ENCODE measurements at regions not wholly inside any gene's neighbourhood (a gene's known extent, or its start where the extent isn't known, plus 50 kb on each side); places are given as distances from the start of the nearest gene placed in this dataset.

DNA sequence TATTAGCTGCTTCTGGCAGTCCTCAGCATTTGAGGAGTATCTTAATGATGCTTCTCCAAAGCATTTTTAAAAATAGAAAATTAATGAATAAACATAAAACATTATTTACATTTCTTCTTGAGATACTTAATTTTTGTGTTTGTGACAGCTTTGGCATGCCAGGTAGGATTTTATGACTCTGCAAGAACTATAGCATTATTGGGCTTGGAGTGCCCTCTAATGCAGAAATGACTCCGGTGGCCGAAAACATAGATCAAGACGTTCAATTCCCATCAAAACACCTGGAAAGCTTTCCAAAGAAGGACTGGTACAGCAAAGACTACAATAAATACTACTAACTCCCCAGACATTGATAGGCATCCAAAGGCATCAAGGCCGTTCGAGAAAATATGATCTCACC lies 366.4 kb upstream of the CXADR start:
- TF ChIP-seq POLR2AphosphoS5 (IDR thresholded peaks at IDR 0.05) (no peak), CTCF (IDR thresholded peaks at IDR 0.05 in 8 of 11, conservative IDR thresholded peaks at IDR 0.05 in 3 of 11) (no peak), POLR2A (IDR thresholded peaks at IDR 0.05) (no peak)
- intact Hi-C loops (cut with DNase I; ENCODE audit: low total_unique reads) = no loop called here
- Histone ChIP-seq H3K36me3 (no peaks in the 10 kb centered on the region), H3K4me1 (no peaks in the 10 kb centered on the region), H3K27me3 (replicated peaks in 1 of 7) (no peaks in the 10 kb centered on the region), H3K27ac (no peak overlapping the region), H3K9me3 (peaks cover 0 to 25% (median 8%) of the 10 kb centered on the region in 8 donors), H3K4me3 (no peak overlapping the region)
- WGBS, 5 donors = 84 to 90% (median 85%) methylated on average over 5 of the region's 5 CpGs
- DNase-seq = no peak

GRCh38 chr21:17159697-17160096 lies 353.1 kb upstream of the CXADR start:
- 79 to 86% (median 80%) methylated on average over 2 of the region's 2 CpGs for WGBS, 5 donors
- intact Hi-C loops (cut with DNase I; ENCODE audit: low total_unique reads) = no loop called here
- TF ChIP-seq POLR2AphosphoS5 (IDR thresholded peaks at IDR 0.05) (no peak), POLR2A (IDR thresholded peaks at IDR 0.05) (no peak), CTCF (IDR thresholded peaks at IDR 0.05 in 8 of 11, conservative IDR thresholded peaks at IDR 0.05 in 3 of 11) (no peak)
- Histone ChIP-seq H3K4me1 (no peaks in the 10 kb centered on the region), H3K9me3 (peaks cover 0 to 37% (median 5%) of the 10 kb centered on the region in 8 donors), H3K4me3 (no peak overlapping the region), H3K27me3 (replicated peaks in 1 of 7) (no peaks in the 10 kb centered on the region), H3K27ac (no peak overlapping the region), H3K36me3 (no peaks in the 10 kb centered on the region)
- DNase-seq = no peak

DNA sequence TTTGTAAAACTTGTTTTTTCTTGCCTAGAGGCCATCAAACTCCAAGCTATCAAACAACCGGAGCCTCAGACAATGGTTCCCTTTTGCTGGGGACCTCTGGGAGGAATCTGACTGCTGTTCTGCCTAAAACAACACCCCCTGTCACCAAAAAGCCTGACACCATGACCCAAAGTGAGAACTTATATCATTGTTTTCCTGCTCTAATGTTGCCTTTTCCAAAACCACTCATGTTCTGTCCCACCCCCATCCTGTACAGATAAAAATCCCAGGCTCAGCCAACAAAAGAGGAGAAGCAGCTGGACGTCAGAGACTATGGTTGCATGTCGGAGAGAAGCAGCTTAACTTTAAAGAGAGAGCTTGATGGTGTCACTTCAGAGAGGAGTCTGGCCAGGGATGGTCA lies 327.2 kb upstream of the CXADR start:
- Histone ChIP-seq H3K27ac (no peak overlapping the region), H3K4me1 (no peaks in the 10 kb centered on the region), H3K9me3 (peaks cover 0 to 81% (median 39%) of the 10 kb centered on the region in 8 donors), H3K4me3 (no peak overlapping the region), H3K36me3 (no peaks in the 10 kb centered on the region), H3K27me3 (replicated peaks in 1 of 7) (no peaks in the 10 kb centered on the region)
- no peak for DNase-seq
- 64 to 81% (median 71%) methylated on average over 3 of the region's 3 CpGs for WGBS, 5 donors
- TF ChIP-seq POLR2A (IDR thresholded peaks at IDR 0.05) (no peak), CTCF (IDR thresholded peaks at IDR 0.05 in 8 of 11, conservative IDR thresholded peaks at IDR 0.05 in 3 of 11) (no peak), POLR2AphosphoS5 (IDR thresholded peaks at IDR 0.05) (no peak)
- intact Hi-C loops (cut with DNase I; ENCODE audit: low total_unique reads) = no loop called here

GRCh38 chr21:17189963-17190362 lies 322.9 kb upstream of the CXADR start:
- WGBS, 5 donors = 82 to 93% (median 85%) methylated on average over 2 of the region's 2 CpGs
- Histone ChIP-seq H3K4me1 (no peaks in the 10 kb centered on the region), H3K9me3 (peaks cover 0 to 68% (median 43%) of the 10 kb centered on the region in 8 donors), H3K27ac (no peak overlapping the region), H3K36me3 (no peaks in the 10 kb centered on the region), H3K27me3 (replicated peaks in 1 of 7) (no peaks in the 10 kb centered on the region), H3K4me3 (no peak overlapping the region)
- DNase-seq = no peak
- intact Hi-C loops (cut with DNase I; ENCODE audit: low total_unique reads) = no loop called here
- TF ChIP-seq CTCF (IDR thresholded peaks at IDR 0.05 in 8 of 11, conservative IDR thresholded peaks at IDR 0.05 in 3 of 11) (no peak), POLR2AphosphoS5 (IDR thresholded peaks at IDR 0.05) (no peak), POLR2A (IDR thresholded peaks at IDR 0.05) (no peak)

All from spleen (tissue), 11 donors.